IMR-90 (cell line): ENCODE measurements at regions not wholly inside any gene's neighbourhood (a gene's known extent, or its start where the extent isn't known, plus 50 kb on each side); places are given as distances from the start of the nearest gene placed in this dataset.

ENCODE experiments used
- MXI1 ChIP-seq: IDR thresholded peaks from 2 replicates; pipeline ENCODE4 v1.6.1; 2012; ENCODE audit warnings: low read depth, mild to moderate bottlenecking, low read length, moderate library complexity, borderline replicate concordance
- POLR2A ChIP-seq: IDR thresholded peaks from 2 replicates; pipeline ENCODE4 v1.6.1; 2012; ENCODE audit warnings: mild to moderate bottlenecking, low read depth, low read length

DNA sequence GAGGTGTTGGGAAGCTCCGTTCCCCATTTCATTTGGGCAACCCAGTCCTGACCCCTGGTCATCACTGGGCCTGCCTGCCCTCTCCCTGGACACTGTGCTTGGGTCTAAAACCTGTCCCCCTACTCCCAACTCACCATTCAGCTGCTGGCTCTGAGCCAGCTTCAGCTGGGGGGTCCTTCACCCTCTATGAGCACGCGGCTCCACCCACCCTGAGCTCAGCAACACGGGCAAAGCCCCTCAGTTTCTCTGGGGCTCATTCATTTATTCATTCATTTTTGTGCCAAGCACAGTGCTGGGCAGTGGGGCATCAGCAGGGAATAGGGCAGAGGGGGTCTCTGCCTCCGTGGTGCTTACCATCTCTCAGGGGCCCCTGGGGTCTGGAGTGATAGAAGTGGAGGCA is 199.8 kb upstream of the MVB12B start:
- TF ChIP-seq MXI1 (no peak), POLR2A (no peak)
